Ovary (tissue), 7 donors: ENCODE measurements at regions not wholly inside any gene's neighbourhood (a gene's known extent, or its start where the extent isn't known, plus 50 kb on each side); places are given as distances from the start of the nearest gene placed in this dataset.

Experiments
- DNase-seq, 5 donors: peaks; one replicate each; pipeline ENCODE4 v3.0.0-alpha.2; 2019 to 2020
- H3K27ac ChIP-seq, 2 donors: fragments of 200-600 bp; one replicate each; pipeline versions ENCODE4 v1.5.1 to v1.8.0; 2019 to 2022
- H3K27me3 ChIP-seq: fragments of 200-600 bp; one replicate; pipeline ENCODE4 v1.8.0; 2022
- H3K36me3 ChIP-seq: fragments of 200-600 bp; sonication (generic); one replicate; pipeline ENCODE4 v1.5.1; 2019
- H3K4me1 ChIP-seq: one replicate; pipeline ENCODE4 v1.8.1; 2013; ENCODE audit warnings: mild to moderate bottlenecking, moderate library complexity; ENCODE audit not compliant: insufficient read depth
- H3K4me3 ChIP-seq: fragments of 200-600 bp; sonication (generic); one replicate; pipeline ENCODE4 v1.5.1; 2017
- H3K9me3 ChIP-seq, 2 donors: fragments of 200-600 bp in 1 of 2; sonication (generic) in 1 of 2; one replicate each; pipeline versions ENCODE4 v1.5.1 to v1.8.1; 2013 to 2019; ENCODE audit warnings: mild to moderate bottlenecking in 1 of 2, moderate library complexity in 1 of 2
- EP300 ChIP-seq: sonication (generic); formaldehyde crosslinking; IDR thresholded peaks from one replicate; pipeline ENCODE4 v1.6.1; 2017; ENCODE audit warnings: antibody characterized with exemption
- POLR2A ChIP-seq: fragments of 450-650 bp; IDR thresholded peaks from one replicate; pipeline ENCODE4 v1.6.1; 2017; ENCODE audit warnings: antibody characterized with exemption, mild to moderate bottlenecking, moderate library complexity
- WGBS, 3 donors: extraction: QIAGEN DNeasy Blood & Tissue Kit in 1 of 3; methylation state at CpG; one replicate each; pipeline versions ENCODE4 v1.1.5 to v1.1.7; 2013 to 2017; 5-methylcytosine and 5-hydroxymethylcytosine counted together
- intact Hi-C, 4 donors: fragments of 100-400 bp; cut with DNase I; formaldehyde crosslinking; loops; one replicate each; pipeline versions ENCODE4 v1.11.0 to v1.15.1; 2022 to 2023
- TF ChIP-seq, protein P1 (sequence below), 3 donors: fragments of 450-650 bp in 2 of 3; fragments of 200-600 bp in 1 of 3; IDR thresholded peaks; one replicate each; pipeline versions ENCODE4 v1.5.1 to v1.8.0; 2016 to 2022; ENCODE audit warnings: antibody characterized with exemption in 3 of 3, mild to moderate bottlenecking in 1 of 3
- donor health status: DM: no; HTN: no; CAD: no; lungs with moderate emphysema.
- donor health status: DM: no; HTN: no; CAD: no.
- donor health status: Bipolar disorder and iron deficiency.
- donor health status: DM: no; HTN: no; CAD: no.
- donor health status: DM: yes; HTN: yes; CAD: no.

DNA sequence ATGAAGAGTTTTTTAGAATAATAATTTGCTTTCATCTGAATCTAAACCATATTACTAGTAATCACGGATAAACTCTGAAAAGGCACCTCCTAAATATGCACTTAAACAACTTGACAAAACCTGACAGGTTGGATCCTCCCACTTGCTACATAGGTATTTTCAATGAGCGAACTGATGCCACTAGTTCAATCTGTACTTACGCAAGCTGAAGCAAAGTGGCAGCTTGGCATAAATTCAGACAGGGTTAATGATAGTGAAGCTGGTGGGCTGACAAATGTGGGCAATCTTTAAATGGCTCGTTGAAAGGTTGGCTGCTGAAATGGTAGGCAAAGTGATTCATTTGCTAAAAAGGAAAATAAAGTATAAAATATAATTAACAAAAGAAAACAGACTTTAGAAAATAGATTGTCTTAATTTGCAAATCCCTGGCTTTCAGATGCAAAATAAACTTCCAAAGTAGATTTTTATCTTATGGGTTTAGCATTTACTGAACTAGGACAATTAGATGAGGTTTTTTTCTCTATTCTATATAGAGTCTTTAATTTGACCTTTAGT, 1713.5 kb upstream of the SLC39A10 start:
- Histone ChIP-seq H3K4me3 (no peak overlapping the region), H3K4me1 (no peaks in the 10 kb centered on the region), H3K27me3 (no peaks in the 10 kb centered on the region), H3K9me3 (no peaks in the 10 kb centered on the region), H3K36me3 (no peaks in the 10 kb centered on the region), H3K27ac (no peak overlapping the region)
- DNase-seq, result no peak
- TF ChIP-seq EP300, result no peak
- TF ChIP-seq POLR2A, result no peak
- TF ChIP-seq, protein P1, sequence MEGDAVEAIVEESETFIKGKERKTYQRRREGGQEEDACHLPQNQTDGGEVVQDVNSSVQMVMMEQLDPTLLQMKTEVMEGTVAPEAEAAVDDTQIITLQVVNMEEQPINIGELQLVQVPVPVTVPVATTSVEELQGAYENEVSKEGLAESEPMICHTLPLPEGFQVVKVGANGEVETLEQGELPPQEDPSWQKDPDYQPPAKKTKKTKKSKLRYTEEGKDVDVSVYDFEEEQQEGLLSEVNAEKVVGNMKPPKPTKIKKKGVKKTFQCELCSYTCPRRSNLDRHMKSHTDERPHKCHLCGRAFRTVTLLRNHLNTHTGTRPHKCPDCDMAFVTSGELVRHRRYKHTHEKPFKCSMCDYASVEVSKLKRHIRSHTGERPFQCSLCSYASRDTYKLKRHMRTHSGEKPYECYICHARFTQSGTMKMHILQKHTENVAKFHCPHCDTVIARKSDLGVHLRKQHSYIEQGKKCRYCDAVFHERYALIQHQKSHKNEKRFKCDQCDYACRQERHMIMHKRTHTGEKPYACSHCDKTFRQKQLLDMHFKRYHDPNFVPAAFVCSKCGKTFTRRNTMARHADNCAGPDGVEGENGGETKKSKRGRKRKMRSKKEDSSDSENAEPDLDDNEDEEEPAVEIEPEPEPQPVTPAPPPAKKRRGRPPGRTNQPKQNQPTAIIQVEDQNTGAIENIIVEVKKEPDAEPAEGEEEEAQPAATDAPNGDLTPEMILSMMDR (IDR thresholded peaks at IDR 0.05), result no peak
- WGBS, 3 donors, result 55 to 64% (median 62%) methylated on average over 4 of the region's 4 CpGs
- intact Hi-C loops, result no loop called here

DNA sequence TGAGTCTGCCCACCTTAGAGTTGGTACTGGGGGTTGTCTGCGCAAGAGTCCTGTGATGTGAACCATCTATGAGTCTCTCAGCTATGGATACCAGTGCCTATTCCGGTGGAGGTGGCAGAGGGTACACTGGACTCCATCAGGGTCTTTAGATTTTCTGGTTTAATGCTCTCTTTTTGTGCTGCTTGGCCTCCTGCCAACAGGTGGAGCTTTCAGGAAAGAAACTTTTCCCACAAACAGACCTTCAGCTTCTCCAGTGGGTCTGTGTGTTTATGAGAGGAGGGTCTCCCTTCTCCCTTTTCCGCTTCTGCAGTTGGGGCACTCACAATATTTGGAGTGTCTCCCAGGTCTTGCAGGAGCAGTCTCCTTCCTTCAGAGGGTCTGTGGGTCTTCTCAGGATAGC, 1721.9 kb upstream of the SLC39A10 start:
- no peak for DNase-seq
- intact Hi-C loops, result no loop called here
- no peaks in the 10 kb centered on the region for H3K4me1 ChIP-seq
- no peaks in the 10 kb centered on the region for H3K9me3 ChIP-seq
- no peaks in the 10 kb centered on the region for H3K27me3 ChIP-seq
- no peak overlapping the region for H3K27ac ChIP-seq
- TF ChIP-seq EP300 (no peak), POLR2A (no peak)
- TF ChIP-seq, protein P1 (IDR thresholded peaks at IDR 0.05), result no peak
- WGBS, 3 donors, result 89 to 95% (median 94%) methylated on average over 3 of the region's 3 CpGs
- no peaks in the 10 kb centered on the region for H3K36me3 ChIP-seq
- H3K4me3 ChIP-seq, result no peak overlapping the region

DNA sequence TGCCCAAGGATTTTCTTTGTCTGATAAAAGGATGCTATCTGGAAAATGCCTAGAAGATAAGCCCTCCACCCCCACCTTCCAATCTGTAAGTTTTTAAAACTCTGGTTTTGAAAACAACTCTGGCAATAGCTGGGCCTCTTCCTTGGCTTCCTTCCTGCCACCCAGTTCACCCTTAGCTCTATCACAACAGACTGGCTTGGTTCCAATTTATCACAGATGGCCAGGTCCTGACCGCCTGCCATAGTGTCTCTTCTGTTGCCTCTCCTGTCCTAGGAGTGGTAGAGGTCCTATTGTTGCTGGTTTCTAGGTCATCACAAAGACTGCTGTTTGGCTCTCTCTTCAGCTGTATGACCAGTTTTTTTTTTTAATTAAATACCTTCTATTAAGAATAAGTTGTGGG, 1727.9 kb upstream of the SLC39A10 start:
- no peaks in the 10 kb centered on the region for H3K9me3 ChIP-seq
- intact Hi-C loops, result no loop called here
- H3K36me3 ChIP-seq, result no peaks in the 10 kb centered on the region
- TF ChIP-seq, protein P1 (IDR thresholded peaks at IDR 0.05), result no peak
- no peak for TF ChIP-seq EP300
- no peak for TF ChIP-seq POLR2A
- DNase-seq, result no peak
- H3K4me1 ChIP-seq, result no peaks in the 10 kb centered on the region
- no peak overlapping the region for H3K4me3 ChIP-seq
- H3K27me3 ChIP-seq, result no peaks in the 10 kb centered on the region
- no peak overlapping the region for H3K27ac ChIP-seq
- WGBS, 3 donors, result 49 to 72% (median 57%) methylated on average over 1 of the region's 1 CpG

DNA sequence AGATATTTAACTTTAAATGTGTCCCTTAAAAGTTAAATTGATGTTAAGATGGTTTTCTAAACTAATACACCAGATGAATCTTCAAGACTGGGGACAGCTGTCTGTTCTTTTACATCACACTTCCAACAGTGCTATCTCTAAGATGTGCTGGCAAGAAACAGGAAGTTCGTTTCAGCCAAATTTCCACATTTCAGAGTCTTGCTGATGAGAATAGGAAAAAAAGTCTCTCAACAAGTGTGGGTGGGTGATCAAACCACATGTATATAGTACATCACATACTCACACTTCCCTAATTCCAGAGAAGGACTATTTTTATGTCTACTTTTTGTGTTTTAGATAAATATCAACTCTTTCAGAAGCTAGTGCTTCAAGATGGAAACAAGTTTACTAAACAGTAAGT, 1712.8 kb upstream of the TMEFF2 start:
- Histone ChIP-seq H3K4me1 (no peaks in the 10 kb centered on the region), H3K4me3 (no peak overlapping the region), H3K36me3 (no peaks in the 10 kb centered on the region), H3K9me3 (no peaks in the 10 kb centered on the region), H3K27me3 (no peaks in the 10 kb centered on the region), H3K27ac (no peak overlapping the region)
- intact Hi-C loops, result no loop called here
- TF ChIP-seq, protein P1 (IDR thresholded peaks at IDR 0.05), result no peak
- no peak for TF ChIP-seq EP300
- no peak for TF ChIP-seq POLR2A
- DNase-seq, result no peak
- WGBS, 3 donors, result 10 to 33% (median 20%) methylated on average over 1 of the region's 1 CpG
